GM19455 (cell line): ENCODE measurements at regions not wholly inside any gene's neighbourhood (a gene's known extent, or its start where the extent isn't known, plus 50 kb on each side); places are given as distances from the start of the nearest gene placed in this dataset.
"Not testable (repeated sequence)": the region's sequence is repeated elsewhere in the genome, so short reads cannot be mapped to it uniquely, and the experiment has no call there.

Source experiments
- ATAC-seq: cut with Tn5 transposase; IDR thresholded peaks from one replicate; pipeline ENCODE4 v1.9.1; 2021; ENCODE audit not compliant: unreplicated experiment

DNA sequence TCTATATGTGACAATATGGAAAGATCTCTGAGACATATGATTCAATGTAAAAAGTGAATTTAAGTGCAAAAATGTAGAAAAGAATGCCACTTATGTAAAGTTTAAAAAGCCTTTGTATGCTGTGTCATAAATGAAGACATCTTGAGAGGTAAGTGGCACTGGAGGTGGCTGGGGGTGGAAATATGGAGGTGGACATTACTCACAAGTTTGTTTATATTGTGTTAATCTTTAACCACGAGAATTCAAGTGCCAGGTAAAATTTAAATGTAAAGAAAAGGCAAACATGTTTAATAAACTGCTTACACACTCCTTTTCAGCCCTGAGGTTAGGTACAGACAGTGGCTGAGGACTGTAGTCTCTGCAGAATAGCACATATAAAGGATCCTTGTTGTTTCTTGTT lies 235.1 kb downstream of the ABCC12 start:
- no peak for ATAC-seq

DNA sequence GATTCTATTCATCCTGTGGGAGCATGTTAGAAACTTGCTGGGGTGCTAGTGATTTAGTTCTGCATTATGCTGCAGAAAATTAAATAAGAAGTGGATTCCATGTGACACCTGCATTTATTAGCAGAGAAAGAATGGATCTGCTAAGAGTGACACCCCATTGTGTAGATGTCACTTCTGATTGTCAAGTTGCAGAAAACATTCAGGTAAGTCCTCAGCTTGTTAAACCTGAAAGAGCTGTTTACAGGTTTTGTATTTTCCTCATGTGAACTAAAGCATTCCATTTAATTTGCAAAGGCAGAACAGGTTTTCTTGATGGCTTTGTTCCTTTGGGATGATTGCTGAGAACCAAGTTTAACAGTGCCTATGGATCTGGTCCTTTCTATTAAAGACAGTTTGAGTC lies 238.7 kb downstream of the ABCC12 start:
- no peak for ATAC-seq

DNA sequence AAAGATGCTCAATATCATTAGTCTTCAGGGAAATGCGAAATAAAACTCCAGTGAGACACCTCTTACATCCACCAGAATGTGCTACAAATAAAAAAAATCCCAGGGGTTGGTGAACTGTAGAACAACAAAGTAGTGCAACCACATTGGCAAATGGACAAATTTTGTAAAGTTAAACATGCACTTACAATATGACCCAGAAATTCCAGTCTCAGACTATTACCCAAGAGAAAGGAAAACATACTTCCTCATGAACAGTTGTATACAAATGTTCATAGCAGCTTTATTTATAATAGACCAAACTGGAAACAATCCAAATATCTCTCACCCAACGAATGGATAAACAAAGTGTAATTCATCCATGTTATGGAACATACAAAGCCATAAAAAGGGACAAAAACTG lies 239.5 kb downstream of the ABCC12 start:
- no peak for ATAC-seq

DNA sequence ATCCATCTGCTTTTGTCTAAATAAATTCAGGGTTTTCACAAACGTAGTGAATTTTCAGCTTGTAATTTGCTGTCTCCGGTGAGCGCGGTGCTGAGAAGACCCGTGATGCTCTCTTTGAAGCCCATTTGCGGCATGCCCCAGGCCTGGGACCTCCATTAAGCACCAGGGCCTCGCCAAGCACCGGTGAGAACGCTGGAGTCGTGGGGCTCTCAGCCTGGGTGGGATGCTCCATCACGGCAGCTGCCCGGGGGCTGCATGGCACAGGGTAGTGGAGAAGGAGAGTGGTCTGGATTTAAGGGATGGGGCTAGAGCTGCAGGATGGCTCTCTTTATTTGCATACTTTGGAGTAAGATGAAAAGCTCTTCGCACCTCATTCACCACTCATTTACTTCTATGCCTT lies 248.7 kb downstream of the ABCC12 start:
- no peak for ATAC-seq

DNA sequence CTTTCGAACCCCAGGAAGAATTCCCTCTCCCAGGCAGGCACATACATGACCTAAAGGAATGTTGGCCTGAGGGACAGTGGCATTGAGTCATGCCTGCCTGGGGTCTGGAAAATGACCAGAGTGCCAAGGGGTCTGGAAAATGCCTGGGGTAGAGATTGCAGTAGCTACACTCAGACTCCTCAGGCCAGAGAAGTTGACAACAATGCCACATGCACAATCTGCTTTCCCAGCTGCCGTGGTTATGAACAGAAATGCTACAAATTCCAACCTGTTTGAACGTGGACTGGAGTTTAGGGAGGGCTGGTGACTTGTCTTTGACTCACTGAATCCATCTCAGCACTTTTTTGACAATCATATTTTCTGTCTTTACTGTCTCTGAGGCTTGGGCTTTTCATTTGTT lies 250.0 kb downstream of the ABCC12 start:
- no peak for ATAC-seq

DNA sequence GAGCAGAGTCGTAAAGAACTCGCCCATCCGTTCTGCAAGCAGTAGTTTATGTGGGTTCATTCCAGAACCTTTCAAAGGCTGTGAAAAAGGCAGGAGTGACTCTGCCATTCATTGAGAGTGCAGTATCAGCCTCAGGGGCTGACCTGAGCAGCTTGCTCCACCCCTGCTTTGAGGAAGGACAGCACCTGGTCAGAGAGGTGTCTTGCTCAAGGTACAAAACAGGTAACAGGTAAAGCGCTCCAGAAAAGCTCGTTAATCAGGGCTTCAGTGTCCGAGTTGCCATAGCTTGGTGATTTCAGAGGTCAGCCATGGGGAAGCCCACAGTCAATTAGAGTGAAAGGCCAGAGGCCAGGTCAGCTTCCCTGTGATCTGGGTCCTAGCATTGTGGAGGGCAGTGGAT lies 251.1 kb downstream of the ABCC12 start:
- ATAC-seq = no peak

DNA sequence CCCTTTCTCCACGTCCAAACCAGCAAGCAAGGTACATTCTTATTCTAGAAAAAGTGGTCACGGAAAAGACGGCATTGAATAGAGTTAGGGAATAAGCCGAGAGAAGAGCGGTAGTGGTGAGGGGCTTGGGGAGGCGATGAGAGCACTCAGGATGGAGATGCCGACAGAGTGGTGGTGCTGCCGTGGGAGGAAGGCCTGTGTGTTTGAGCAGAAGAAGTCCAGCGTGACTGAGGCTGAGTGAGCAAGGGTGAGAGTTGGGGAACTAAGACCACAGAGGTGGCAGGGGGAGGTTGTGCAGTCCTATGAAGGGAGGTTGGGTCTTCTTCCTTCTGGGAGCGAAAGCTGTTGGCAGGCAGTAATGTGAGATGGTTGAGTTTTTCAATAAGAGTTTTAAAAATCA lies 252.3 kb downstream of the ABCC12 start:
- ATAC-seq = no peak

DNA sequence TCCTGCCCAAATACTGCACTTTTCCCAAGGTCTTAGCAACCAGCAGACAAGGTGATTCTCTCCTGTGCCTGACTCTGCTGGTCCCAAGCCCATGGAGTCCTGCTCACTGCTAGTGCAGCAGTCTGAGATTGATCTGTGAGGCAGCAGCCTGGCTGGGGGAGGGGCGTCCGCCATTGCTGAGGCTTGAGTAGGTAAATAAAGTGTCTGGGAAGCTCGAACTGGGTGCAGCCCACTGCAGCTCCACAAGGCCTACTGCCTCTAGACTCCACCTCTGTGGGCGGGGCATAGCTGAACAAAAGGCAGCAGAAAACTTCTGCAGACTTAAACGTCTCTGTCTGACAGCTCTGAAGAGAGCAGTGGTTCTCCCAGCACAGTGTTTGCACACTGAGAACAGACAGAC lies 258.7 kb downstream of the ABCC12 start:
- ATAC-seq = not testable (repeated sequence)

DNA sequence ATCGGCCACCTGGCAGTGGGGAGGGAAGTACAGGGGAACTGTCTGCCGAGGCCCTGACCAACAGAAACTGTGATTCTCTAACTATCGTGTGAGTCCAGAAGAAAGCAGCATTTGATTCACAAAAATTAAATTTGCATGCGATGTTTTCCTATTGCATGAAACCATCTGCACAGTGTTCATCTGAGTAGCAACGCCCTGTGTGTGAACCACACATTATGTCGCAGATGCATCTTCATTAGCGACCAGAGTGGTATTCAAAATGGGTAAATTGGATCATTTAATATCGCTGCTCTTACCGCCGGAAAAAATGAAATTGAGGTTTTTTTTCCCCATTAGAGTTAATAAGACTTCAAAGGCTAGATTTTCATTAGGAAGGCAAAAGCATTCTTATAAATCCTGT lies 260.6 kb downstream of the ABCC12 start:
- no peak for ATAC-seq

DNA sequence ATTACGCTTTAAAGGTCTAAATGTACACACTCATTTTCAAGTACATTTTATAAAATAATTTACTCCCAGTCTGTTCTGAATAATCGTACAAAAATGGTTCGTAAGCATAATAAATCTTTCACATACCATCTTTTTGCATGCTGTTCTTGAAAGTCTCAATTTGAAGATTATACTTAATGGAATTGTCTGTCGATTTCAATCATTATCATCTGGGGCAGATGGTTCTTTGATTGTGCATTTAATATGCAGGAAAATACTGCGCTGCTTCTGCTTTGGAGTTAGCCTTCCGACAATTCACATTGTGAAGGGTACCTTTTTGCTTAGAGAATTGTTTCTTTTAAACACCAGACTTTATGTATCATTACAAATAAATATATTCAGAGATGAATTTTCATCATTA lies 262.8 kb downstream of the ABCC12 start:
- ATAC-seq = no peak

DNA sequence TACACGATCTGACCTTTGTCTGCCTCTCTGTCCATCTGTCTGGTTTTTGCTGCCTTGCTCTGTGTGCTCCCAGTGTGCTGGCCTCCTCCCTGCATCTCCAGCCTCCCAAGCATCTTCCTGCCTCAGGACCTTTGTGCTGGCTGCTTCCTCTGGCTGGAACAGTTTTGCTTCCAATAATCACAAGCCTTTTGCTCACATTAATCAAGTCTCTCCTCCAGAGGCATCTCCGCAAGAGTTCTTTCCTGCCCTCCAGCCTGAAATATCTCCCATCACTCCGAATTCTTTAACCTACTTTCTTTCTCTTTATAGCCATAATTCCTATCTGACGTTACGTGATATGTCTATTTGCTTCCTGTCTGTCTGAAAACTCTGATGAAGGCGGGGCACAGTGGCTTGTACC lies 267.1 kb downstream of the ABCC12 start:
- no peak for ATAC-seq

DNA sequence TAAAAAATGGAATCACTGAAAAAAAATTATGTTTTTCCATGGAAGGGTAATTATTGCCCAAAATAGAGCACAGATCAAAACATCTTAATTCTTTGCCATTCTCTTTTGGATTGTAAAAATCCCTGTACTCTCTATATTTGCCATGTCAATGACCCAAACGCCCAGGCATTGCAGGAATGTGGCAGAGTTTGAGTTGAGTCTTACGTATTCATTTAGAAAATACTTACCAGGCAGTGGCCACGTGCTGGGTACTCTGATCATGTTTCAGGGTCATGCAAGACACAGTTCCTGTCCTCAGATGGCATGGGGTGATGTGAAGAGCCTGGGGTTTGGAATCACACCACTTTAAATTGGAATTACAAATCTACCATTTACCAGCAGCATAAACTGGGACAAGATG lies 267.7 kb downstream of the ABCC12 start:
- ATAC-seq = no peak

DNA sequence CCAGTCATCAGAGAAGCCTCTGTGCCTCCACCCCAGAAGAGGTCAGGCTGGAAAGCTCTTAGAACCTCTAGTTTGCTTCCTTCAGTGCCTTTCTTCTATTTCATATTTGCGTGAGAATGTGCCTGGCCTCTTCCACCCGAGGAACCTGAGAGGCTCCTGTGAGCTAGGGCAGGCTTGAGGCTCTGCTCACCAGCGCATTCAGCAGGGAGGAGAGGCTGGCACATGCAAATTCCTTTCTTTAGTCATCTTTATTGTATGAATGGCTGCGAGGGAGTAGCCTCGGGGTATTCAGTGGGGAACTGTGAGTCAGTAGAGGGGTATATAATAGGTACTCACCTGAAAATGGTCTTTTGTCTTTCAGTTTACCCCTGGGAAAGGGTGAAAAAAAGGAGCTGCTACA lies 268.3 kb downstream of the ABCC12 start:
- no peak for ATAC-seq

DNA sequence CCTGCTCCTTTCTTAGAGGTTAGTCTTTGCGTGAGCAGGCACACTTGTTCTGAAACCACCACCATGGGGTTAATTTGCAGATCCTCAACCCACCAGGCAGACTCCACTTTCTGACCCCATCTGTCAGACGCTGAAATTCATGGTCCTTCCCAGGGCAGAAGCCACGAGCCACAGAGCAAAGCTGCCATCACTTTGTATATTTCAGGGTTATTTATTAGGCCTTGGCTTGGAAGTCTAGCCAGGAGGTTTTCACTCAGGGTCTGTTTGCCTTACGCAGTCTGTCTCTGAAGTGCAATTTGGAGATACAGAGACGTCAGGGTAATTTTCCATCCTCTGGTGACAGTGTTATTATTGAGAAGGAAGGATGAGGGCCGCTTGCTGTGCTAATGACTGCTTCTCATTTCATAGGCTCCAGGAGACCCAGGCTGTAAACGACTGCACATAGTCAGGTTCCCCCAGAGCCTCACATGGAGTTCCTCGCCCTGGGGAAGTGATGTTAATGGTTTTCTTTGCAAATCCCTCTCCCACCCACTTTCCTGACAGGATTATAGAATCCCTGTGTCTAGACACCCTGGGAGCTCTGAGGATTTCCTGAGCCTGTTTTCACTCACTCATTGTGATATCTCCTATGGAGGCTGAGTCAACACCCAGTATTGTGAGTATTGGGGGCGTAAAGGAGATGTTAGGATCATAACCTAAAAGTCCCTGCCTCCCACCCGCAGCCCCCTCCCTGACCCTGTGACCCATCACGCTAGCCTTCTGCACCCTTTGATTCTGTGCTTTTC lies 269.0 kb downstream of the ABCC12 start:
- no peak for ATAC-seq

DNA sequence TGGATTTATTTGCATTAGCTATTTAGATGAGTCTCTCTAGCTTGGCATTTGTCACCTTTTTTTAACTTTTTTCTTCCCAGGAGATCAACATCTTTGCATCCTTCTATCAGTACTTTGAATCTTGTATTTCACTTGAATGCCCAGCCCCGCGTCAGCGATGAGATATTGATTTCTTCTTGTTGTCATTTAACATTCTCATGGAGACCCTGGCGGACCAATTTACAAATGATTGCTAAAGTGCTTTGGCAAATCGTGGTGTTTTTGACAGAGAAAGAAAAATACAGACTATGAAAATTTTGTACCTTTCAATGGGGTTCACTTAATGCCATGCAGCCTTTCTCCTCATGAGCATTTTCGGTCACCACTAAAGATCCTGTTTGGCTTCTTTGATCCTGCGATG lies 269.7 kb downstream of the ABCC12 start:
- ATAC-seq = no peak

DNA sequence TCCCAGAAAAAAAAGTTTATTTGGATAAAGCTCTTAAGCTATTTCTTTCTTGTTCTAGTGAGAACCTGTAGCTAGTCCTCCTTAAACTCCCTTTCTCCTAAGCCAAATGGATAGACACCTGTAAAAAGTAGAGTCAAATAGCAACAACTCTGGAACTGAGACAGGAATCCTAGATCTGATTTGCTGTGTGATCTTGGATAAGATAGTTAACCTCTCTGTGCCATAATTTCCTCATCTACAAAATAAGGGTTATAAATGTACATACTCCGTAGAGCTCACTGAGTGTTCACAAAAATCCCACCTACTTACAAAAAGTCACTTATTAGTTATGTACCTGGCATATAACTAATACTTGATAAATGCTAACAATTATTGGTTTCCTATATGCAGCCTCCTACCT lies 270.3 kb downstream of the ABCC12 start:
- ATAC-seq = no peak

DNA sequence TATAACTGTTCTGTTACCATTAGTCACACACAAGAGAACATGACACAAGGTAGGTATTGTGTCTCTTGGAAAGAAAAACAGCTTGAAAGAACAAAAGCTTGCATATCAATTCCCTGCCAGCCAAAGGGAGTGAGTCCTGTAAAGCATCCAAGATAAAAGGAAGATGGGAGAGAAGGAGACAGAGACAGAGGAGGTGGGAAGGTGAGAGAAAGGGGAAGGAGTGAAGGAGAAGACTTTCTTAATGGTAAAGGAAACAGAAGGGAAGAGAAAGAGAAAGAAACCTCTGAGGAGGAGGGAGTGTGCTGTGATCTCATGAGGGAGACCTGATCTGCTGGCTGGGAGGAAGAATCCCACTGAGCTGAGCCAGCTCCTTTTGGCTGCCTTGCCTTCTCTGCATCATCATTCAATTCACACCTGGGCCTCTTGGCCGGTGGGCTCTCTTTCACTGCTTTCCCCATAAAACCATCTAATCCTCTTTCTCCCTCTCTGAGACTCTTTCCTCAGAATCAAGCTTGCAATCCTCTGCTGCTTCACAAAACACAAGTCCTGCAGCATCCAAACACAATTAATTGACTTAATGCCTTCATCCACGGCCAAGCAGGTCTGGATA lies 271.6 kb downstream of the ABCC12 start:
- no peak for ATAC-seq

DNA sequence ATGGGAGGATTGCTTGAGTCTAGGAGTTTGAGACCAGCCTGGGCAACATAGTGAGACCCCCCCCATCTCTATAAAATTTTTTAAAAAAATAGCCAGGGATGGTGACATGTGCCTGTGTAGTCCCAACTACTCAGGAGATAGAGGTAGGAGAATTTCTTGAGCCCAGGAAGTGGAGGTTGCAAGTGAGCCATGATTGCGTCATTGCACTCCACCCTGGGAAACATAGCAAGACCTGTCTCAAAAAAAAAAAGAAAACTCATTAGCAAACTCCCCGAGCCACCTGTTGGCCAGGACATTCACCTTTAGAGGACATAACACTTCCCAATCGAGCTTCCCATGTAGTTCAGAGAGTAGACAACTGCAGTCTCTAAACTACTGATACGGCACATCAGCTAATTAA lies 274.2 kb downstream of the ABCC12 start:
- no peak for ATAC-seq

DNA sequence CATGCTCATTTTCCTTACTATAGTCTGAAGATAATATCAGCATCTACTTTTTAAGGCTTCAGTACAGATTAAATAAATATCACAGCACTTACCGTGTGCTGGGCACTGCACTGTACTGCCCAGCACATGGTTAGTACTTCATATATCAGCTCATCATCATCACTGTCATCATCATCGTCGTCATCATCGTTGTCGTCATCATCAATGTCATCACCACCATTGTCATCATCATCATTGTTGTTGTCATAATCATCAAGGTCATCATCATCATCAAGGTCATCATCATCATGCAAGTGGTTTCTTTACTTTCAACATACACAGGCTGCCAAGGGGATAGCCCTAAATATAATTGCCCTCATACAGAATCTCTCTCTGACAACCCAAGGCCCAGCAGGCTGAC lies 275.1 kb downstream of the ABCC12 start:
- ATAC-seq = no peak

DNA sequence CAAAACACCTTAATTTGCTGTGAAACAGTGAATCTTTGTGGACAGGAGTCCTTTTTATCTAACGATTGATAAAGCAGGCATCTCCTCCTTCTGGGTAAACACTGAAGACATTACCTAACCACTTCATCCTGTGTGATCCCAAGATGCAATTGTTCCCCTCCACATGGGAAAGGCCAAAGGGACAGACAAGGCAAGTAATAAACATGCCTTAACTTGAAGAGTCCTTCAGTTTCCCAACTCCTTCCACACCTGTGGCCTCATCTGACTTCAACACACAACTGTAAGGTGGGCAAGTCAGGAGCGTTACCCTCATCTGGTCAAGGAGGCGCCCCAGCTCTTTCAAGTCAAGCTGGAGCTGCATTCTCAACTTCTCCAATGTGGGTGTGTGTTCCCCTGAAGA lies 278.6 kb downstream of the ABCC12 start:
- ATAC-seq = no peak

DNA sequence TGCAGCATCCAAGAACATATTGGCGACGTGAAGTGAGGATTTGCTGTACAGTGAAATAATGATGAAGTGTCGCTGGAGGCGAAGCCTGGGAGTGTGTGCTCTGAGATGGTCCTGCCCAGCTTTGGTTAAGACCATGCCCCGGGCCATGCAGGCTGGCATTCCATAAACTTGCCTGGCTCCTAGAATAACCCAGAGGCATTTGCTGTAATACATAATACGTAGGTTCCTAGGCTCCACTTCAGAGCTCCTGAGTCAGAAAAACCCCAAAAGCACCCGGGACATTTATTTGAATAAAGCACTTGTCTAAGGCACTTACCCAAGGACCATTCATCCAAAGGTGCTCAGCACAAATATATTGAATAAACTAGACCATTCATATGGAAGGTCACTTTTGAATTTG lies 279.3 kb downstream of the ABCC12 start:
- ATAC-seq = no peak

DNA sequence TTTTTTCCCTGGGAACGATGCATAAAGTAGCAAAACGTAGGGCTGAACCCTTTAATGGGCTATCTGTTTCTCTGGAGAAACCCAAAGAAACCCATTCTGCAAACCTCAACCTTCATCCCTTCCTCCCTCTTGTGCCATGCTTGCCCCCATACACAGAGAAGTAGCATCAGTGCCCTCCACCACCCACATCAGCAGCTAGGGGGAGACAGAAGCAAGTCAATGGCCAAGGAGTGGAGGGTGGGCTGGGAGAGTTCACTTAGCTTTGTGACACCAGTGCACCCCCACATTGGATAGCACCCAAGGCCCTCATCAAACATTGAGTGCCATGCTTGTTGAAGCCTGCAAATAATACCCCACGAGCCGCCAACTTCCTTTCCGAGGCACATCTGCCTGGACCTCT lies 282.4 kb downstream of the ABCC12 start:
- no peak for ATAC-seq

DNA sequence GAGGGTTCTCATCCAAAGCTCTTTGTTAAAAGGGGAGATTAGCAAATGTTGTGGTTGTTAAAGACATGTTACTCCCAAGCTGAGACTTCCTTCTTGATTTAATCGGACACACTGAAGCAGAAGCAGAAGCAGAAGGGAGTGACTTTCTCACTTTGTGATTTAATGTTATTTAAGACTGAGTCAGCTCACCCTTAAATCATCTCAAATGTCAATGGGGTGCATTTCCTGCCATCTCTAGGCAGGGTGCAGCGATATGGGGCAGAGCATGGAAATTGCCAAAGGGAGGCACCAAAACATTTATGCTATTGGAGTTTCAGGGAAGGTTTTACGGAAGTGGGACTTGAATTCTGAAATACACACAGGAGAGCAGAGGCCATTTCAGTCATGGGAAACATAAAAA lies 283.6 kb downstream of the ABCC12 start:
- no peak for ATAC-seq
